ENCODE measurements at regions not wholly inside any gene's neighbourhood (a gene's known extent, or its start where the extent isn't known, plus 50 kb on each side); places are given as distances from the start of the nearest gene placed in this dataset.

- H3K36me3 ChIP-seq (ENCODE audit: control insufficient read depth, insufficient read depth, low read length): no peaks in the 10 kb centered on the region
- TF ChIP-seq, protein P1, sequence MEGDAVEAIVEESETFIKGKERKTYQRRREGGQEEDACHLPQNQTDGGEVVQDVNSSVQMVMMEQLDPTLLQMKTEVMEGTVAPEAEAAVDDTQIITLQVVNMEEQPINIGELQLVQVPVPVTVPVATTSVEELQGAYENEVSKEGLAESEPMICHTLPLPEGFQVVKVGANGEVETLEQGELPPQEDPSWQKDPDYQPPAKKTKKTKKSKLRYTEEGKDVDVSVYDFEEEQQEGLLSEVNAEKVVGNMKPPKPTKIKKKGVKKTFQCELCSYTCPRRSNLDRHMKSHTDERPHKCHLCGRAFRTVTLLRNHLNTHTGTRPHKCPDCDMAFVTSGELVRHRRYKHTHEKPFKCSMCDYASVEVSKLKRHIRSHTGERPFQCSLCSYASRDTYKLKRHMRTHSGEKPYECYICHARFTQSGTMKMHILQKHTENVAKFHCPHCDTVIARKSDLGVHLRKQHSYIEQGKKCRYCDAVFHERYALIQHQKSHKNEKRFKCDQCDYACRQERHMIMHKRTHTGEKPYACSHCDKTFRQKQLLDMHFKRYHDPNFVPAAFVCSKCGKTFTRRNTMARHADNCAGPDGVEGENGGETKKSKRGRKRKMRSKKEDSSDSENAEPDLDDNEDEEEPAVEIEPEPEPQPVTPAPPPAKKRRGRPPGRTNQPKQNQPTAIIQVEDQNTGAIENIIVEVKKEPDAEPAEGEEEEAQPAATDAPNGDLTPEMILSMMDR (IDR thresholded peaks at IDR 0.05; ENCODE audit: insufficient read depth, low read length, severe bottlenecking): no peak
- DNase-seq (ENCODE audit: low read depth): no peak
- FAIRE-seq: no peak
- H3K4me3 ChIP-seq (ENCODE audit: low read depth, low read length): no peak overlapping the region
- no peaks in the 10 kb centered on the region for H3K27me3 ChIP-seq (ENCODE audit: control insufficient read depth, insufficient read depth, low read length)
Measured at GRCh38 chr1:232452736-232453440, 177.0 kb downstream of the SIPA1L2 start.

DNA sequence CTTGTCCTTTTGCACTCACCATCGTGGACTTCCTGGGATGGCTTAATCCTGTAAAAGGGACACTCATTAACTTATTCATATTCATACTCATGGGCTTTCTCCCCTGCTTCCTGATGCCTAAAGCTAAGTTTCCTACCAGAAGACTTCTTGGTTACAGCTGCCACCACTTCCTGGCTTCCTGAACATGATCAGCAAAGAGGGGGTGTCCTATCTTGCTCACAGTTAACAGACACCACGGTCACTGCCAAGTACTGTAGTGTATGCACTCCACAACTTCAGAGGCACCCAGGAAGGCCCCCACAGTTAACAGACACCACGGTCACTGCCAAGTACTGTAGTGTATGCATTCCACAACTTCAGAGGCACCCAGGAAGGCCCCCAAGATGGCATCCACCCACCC lies 177.8 kb downstream of the SIPA1L2 start:
- H3K36me3 ChIP-seq (ENCODE audit: control insufficient read depth, insufficient read depth, low read length): no peaks in the 10 kb centered on the region
- H3K4me3 ChIP-seq (ENCODE audit: low read depth, low read length): no peak overlapping the region
- FAIRE-seq (no peak), DNase-seq (ENCODE audit: low read depth) (no peak)
- TF ChIP-seq, protein P1 (IDR thresholded peaks at IDR 0.05; ENCODE audit: insufficient read depth, low read length, severe bottlenecking): no peak
- no peaks in the 10 kb centered on the region for H3K27me3 ChIP-seq (ENCODE audit: control insufficient read depth, insufficient read depth, low read length)

GRCh38 chr1:232451506-232451905 lies 178.4 kb downstream of the SIPA1L2 start:
- TF ChIP-seq, protein P1 (IDR thresholded peaks at IDR 0.05; ENCODE audit: insufficient read depth, low read length, severe bottlenecking): no peak
- DNase-seq (ENCODE audit: low read depth) (no peak), FAIRE-seq (no peak)
- H3K36me3 ChIP-seq (ENCODE audit: control insufficient read depth, insufficient read depth, low read length): no peaks in the 10 kb centered on the region
- no peak overlapping the region for H3K4me3 ChIP-seq (ENCODE audit: low read depth, low read length)
- no peaks in the 10 kb centered on the region for H3K27me3 ChIP-seq (ENCODE audit: control insufficient read depth, insufficient read depth, low read length)

DNA sequence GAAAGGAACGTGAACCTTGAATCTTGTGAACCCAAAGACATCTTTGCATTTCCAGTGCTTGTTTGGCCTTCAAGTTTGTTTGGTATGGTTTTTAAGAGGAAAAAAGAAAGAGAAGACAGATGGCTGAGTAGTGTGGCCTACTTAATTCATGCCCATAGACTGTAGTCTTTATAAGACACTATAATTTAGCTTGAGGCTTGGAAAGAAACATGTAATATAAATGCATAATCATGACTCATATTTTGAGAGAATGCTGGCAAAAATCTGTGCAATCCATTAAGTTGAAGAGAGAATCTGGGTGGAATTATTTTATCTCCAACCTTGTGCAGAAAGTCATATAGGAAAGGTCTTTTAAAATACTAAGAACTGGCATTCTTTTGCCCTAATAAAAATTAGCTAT lies 179.3 kb downstream of the SIPA1L2 start:
- no peak for FAIRE-seq

DNA sequence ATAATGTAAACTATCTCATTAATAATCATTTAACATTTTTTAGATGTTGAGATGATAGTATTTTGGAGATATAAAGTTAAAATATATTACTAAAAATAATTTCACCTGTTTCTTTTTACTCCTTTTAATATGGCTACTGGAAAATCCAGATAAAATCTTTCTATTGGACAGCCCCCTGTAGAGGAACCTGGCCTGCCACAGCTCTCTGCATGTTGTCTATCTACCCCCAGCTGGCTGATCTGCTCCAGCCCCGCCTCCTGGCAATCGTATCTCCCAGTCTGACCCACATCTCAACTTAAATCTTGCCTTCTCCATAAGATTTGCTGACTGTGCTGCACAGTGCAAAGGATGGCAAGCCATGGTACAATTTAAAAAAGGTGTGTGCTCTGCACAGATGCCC lies 182.8 kb downstream of the SIPA1L2 start:
- TF ChIP-seq, protein P1 (IDR thresholded peaks at IDR 0.05; ENCODE audit: insufficient read depth, low read length, severe bottlenecking): no peak
- H3K27me3 ChIP-seq (ENCODE audit: control insufficient read depth, insufficient read depth, low read length): no peaks in the 10 kb centered on the region
- DNase-seq (ENCODE audit: low read depth) (no peak), FAIRE-seq (no peak)
- peaks cover 2% of the 10 kb centered on the region for H3K36me3 ChIP-seq (ENCODE audit: control insufficient read depth, insufficient read depth, low read length)
- H3K4me3 ChIP-seq (ENCODE audit: low read depth, low read length): no peak overlapping the region

More for the DNA sequence above, 179.3 kb downstream of the SIPA1L2 start:
- peaks cover under 1% of the 10 kb centered on the region for H3K36me3 ChIP-seq (ENCODE audit: control insufficient read depth, insufficient read depth, low read length)
- H3K27me3 ChIP-seq (ENCODE audit: control insufficient read depth, insufficient read depth, low read length): no peaks in the 10 kb centered on the region
- DNase-seq (ENCODE audit: low read depth): no peak
- TF ChIP-seq, protein P1 (IDR thresholded peaks at IDR 0.05; ENCODE audit: insufficient read depth, low read length, severe bottlenecking): no peak
- H3K4me3 ChIP-seq (ENCODE audit: low read depth, low read length): no peak overlapping the region
